ENCODE measurements at regions not wholly inside any gene's neighbourhood (a gene's known extent, or its start where the extent isn't known, plus 50 kb on each side); places are given as distances from the start of the nearest gene placed in this dataset.

DNA sequence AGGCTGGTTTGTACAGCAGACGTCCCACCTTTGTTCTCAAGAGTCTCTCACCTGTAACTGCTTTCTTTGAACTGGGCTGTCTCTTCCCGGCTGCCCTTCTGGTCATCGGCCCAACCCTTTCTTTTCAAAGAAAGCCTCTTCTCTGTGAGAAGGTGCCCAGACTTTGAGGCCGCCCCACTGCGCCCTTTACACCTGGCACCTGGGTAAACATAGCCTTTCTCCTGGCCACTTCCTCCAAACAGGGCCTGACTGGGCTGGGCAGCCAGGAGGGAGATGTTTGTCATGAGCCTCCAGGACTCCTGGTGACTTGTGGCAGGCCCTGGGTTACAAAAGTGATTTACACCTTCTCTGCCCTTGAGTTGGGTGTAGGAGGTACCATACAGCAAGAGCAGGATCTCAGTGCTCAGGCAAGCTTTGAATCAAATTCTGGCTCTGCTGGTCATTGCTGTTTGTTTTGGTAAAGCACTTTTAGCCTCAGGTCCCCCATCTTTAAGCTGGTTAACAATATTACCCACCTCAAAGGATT lies 127.2 kb upstream of the CXCL14 start:
- Mint-ChIP-seq H3K9me3 (no peaks in the 10 kb centered on the region), H3K4me3 (no peak overlapping the region), H3K27me3 (peaks cover 8% of the 10 kb centered on the region), H3K27ac (ENCODE audit: low read depth) (no peak overlapping the region), H3K4me1 (no peaks in the 10 kb centered on the region), H3K36me3 (ENCODE audit: insufficient read depth) (no peaks in the 10 kb centered on the region)
- ATAC-seq (replicated peaks; ENCODE audit: extremely low read depth, poor library complexity, severe bottlenecking) (no peak), DNase-seq (ENCODE audit: low spot score in 2 of 2) (no peak)

- ATAC-seq (replicated peaks; ENCODE audit: extremely low read depth, poor library complexity, severe bottlenecking) (no peak), DNase-seq (ENCODE audit: low spot score in 2 of 2) (no peak)
- Mint-ChIP-seq H3K9me3 (no peaks in the 10 kb centered on the region), H3K4me1 (no peaks in the 10 kb centered on the region), H3K27ac (ENCODE audit: low read depth) (no peak overlapping the region), H3K36me3 (ENCODE audit: insufficient read depth) (peaks cover 2% of the 10 kb centered on the region), H3K4me3 (no peak overlapping the region), H3K27me3 (peaks cover 8% of the 10 kb centered on the region)
Measured at GRCh38 chr5:135705141-135705631, 126.4 kb upstream of the CXCL14 start.

DNA sequence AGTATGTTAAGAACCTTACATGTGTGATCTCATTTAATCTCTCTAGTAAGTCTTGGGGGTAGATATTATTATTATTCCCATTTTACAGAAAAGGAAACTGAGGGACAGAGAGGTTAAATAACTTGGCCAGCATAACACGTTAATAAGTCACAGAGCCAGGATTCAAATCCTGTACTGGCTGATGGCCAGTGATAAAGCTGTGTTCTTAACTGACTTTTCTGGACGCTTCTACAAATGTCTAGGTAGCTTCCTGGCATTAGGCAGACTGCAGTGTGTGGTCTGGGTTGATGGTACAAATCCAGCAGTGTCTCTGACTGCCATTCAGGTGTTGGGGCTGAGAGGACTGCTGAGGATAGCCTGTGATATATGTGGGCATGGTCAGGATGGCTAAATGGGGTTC lies 125.8 kb upstream of the CXCL14 start:
- no peak for ATAC-seq (replicated peaks; ENCODE audit: extremely low read depth, poor library complexity, severe bottlenecking)
- no peaks in the 10 kb centered on the region for H3K9me3 Mint-ChIP-seq
- H3K4me1 Mint-ChIP-seq = no peaks in the 10 kb centered on the region
- H3K36me3 Mint-ChIP-seq (ENCODE audit: insufficient read depth) = peaks cover 2% of the 10 kb centered on the region
- H3K27ac Mint-ChIP-seq (ENCODE audit: low read depth) = no peak overlapping the region
- no peak overlapping the region for H3K4me3 Mint-ChIP-seq
- H3K27me3 Mint-ChIP-seq = peaks cover 8% of the 10 kb centered on the region
- no peak for DNase-seq (ENCODE audit: low spot score in 2 of 2)

DNA sequence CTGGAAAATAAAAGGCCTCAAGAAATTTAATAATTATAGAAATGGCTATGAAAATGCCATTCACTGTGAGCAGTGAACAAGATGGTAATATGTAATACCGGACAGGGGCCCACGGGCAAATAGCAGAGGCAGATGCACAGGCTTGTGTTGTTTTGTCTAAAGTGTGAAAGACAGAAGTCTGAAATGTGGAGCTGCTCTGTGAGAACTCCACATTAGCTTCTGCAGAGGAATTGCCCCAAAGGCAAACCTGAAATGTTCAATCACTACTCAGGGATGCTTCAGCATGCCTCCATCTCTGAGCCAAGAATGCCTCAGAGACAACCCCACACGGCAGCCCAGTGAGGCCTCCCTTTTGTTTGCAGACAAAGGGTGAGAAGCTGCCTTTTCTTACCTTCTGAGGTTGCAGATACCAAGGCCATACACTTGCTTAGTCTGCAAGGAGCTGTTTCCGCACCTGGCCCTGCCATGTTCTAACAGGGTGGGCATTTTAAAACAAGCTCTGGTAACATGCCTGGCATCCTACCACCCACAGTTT lies 124.3 kb upstream of the CXCL14 start:
- H3K4me1 Mint-ChIP-seq = no peaks in the 10 kb centered on the region
- DNase-seq (ENCODE audit: low spot score in 2 of 2) (no peak), ATAC-seq (replicated peaks; ENCODE audit: extremely low read depth, poor library complexity, severe bottlenecking) (no peak)
- H3K36me3 Mint-ChIP-seq (ENCODE audit: insufficient read depth) = peaks cover 2% of the 10 kb centered on the region
- no peak overlapping the region for H3K4me3 Mint-ChIP-seq
- H3K27me3 Mint-ChIP-seq = peaks cover 8% of the 10 kb centered on the region
- no peaks in the 10 kb centered on the region for H3K9me3 Mint-ChIP-seq
- H3K27ac Mint-ChIP-seq (ENCODE audit: low read depth) = no peak overlapping the region

GRCh38 chr5:135702191-135702590 lies 123.4 kb upstream of the CXCL14 start:
- H3K27ac Mint-ChIP-seq (ENCODE audit: low read depth) = no peak overlapping the region
- DNase-seq (ENCODE audit: low spot score in 2 of 2) (no peak), ATAC-seq (replicated peaks; ENCODE audit: extremely low read depth, poor library complexity, severe bottlenecking) (no peak)
- H3K27me3 Mint-ChIP-seq = peaks cover 8% of the 10 kb centered on the region
- H3K4me3 Mint-ChIP-seq = no peak overlapping the region
- H3K9me3 Mint-ChIP-seq = no peaks in the 10 kb centered on the region
- H3K36me3 Mint-ChIP-seq (ENCODE audit: insufficient read depth) = peaks cover 2% of the 10 kb centered on the region
- H3K4me1 Mint-ChIP-seq = no peaks in the 10 kb centered on the region

- ATAC-seq (replicated peaks; ENCODE audit: extremely low read depth, poor library complexity, severe bottlenecking) (no peak), DNase-seq (ENCODE audit: low spot score in 2 of 2) (no peak)
- Mint-ChIP-seq H3K4me3 (no peak overlapping the region), H3K27me3 (peaks cover 8% of the 10 kb centered on the region), H3K27ac (ENCODE audit: low read depth) (no peak overlapping the region), H3K36me3 (ENCODE audit: insufficient read depth) (peaks cover 2% of the 10 kb centered on the region), H3K4me1 (no peaks in the 10 kb centered on the region), H3K9me3 (no peaks in the 10 kb centered on the region)
Measured at GRCh38 chr5:135700731-135701130, 121.9 kb upstream of the CXCL14 start.

- no peak for ATAC-seq (replicated peaks; ENCODE audit: extremely low read depth, poor library complexity, severe bottlenecking)
- DNase-seq (ENCODE audit: low spot score in 2 of 2) = no peak
- Mint-ChIP-seq H3K4me1 (no peaks in the 10 kb centered on the region), H3K27ac (ENCODE audit: low read depth) (no peak overlapping the region), H3K27me3 (peaks cover 18% of the 10 kb centered on the region), H3K4me3 (no peak overlapping the region), H3K36me3 (ENCODE audit: insufficient read depth) (peaks cover 2% of the 10 kb centered on the region), H3K9me3 (no peaks in the 10 kb centered on the region)
Measured at GRCh38 chr5:135697959-135698345, 119.2 kb upstream of the CXCL14 start.

DNA sequence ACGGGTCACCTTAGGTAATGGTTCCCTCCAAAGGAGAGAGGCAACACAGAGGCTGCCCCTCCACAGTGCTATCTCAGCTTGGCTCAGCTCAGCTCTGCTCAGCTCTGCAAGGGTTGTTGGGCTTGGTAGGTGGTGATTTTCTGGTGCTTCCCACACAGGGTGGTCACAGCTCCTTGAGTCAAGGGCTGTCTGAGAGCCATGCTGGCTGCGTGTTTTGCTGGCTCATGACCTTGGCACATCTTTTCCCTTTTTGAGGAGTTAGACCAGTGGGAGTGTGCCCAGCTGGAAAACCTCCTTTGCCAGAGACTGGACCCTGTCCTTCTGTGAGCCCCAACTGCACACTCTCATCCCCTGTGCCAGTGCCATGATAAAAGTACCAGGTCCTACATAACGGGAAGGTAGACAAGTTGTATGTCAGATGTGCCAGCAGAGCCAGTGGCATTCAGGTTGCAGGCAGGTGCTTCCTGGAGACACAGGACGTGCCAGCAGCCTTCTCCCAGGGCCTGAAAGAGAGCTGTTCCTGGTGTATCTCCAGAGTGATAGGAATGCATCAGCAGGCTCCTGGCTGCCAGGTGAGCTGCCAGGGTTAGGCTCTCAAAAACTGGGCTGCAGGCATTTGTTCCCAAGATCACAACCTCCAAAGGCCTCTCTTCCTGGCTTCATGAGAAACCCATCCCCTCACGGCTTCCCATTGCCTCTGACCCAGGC lies 118.6 kb upstream of the CXCL14 start:
- no peak for ATAC-seq (replicated peaks; ENCODE audit: extremely low read depth, poor library complexity, severe bottlenecking)
- Mint-ChIP-seq H3K36me3 (ENCODE audit: insufficient read depth) (peaks cover 2% of the 10 kb centered on the region), H3K4me3 (no peak overlapping the region), H3K27ac (ENCODE audit: low read depth) (no peak overlapping the region), H3K27me3 (peaks cover 18% of the 10 kb centered on the region), H3K9me3 (no peaks in the 10 kb centered on the region), H3K4me1 (no peaks in the 10 kb centered on the region)
- no peak for DNase-seq (ENCODE audit: low spot score in 2 of 2)

DNA sequence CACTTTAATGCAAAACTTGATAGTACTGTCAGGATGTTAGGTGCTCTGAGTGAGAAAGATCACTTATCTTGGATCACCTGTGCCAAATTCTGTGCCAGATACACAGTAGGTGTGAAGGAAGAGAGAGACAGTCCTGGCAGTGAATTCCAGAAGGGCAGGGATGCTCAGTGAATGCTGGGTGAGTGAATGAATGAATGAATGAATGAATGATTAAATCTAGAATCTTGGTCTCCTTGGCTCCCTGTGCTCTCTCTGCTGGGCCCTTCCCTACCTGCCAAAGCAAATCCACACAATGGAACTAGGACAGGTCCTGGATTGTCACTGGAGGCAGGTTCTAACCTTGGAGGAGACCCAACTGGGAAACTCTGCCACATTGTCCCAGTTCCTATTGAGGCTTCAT lies 117.5 kb upstream of the CXCL14 start:
- H3K27me3 Mint-ChIP-seq = peaks cover 26% of the 10 kb centered on the region
- no peak overlapping the region for H3K27ac Mint-ChIP-seq (ENCODE audit: low read depth)
- H3K9me3 Mint-ChIP-seq = no peaks in the 10 kb centered on the region
- H3K36me3 Mint-ChIP-seq (ENCODE audit: insufficient read depth) = peaks cover 2% of the 10 kb centered on the region
- H3K4me1 Mint-ChIP-seq = no peaks in the 10 kb centered on the region
- no peak overlapping the region for H3K4me3 Mint-ChIP-seq
- ATAC-seq (replicated peaks; ENCODE audit: extremely low read depth, poor library complexity, severe bottlenecking) = no peak
- DNase-seq (ENCODE audit: low spot score in 2 of 2) = no peak

DNA sequence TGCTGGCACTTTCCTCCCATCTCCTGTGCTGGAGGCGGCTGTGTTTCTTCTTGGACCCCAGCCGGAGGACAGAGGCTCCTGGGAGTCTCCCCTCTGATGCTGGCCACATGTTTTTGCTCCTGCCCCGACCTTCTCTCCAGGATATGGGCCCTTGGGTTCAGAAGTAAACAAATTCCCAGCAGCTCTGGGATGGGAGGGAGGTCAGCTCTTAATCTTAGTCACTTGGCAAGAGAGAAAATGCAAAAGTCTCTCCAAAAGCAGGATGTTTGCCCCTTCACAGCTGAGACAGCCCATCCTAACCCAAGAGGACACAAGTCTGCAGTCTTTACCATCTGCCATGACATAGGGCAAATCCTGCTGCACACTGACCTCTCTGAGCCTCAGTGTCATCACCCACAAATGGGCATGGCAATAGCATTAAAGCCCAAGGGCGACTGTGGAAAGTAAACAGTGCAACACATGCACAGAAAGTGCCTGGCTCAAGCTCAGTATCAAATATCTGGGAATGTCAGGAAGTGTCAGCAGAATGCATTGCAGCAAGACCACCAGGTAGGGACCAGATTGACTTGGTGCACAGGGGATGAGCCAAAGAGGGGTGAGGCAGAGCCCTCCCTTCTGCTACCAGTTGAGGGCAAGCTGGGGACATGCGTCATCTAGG lies 117.0 kb upstream of the CXCL14 start:
- Mint-ChIP-seq H3K27ac (ENCODE audit: low read depth) (no peak overlapping the region), H3K4me1 (no peaks in the 10 kb centered on the region), H3K4me3 (no peak overlapping the region), H3K27me3 (peaks cover 31% of the 10 kb centered on the region), H3K9me3 (no peaks in the 10 kb centered on the region), H3K36me3 (ENCODE audit: insufficient read depth) (peaks cover 2% of the 10 kb centered on the region)
- no peak for DNase-seq (ENCODE audit: low spot score in 2 of 2)
- ATAC-seq (replicated peaks; ENCODE audit: extremely low read depth, poor library complexity, severe bottlenecking) = no peak

DNA sequence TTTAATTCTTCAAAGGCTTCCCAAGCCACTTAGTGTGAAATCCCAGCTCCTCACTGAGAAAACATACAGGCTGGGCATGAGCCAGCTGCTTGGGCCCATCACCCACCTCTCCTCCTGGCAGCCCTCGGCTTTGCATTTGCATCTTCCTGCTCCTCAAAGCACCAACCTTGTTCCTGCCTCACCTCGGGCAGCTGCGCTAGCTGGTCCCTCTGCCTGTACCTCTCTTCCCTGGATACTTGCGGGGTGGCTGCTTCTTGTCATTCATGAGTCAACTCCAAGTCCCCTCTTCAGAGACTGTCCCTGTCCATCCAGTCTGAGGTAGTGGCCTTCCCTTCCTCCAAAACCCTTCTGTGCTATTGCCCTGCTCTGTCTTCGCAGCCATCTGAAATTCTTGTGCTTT lies 116.1 kb upstream of the CXCL14 start:
- ATAC-seq (replicated peaks; ENCODE audit: extremely low read depth, poor library complexity, severe bottlenecking) (no peak), DNase-seq (ENCODE audit: low spot score in 2 of 2) (no peak)
- H3K36me3 Mint-ChIP-seq (ENCODE audit: insufficient read depth) = no peaks in the 10 kb centered on the region
- peaks cover 40% of the 10 kb centered on the region for H3K27me3 Mint-ChIP-seq
- H3K4me1 Mint-ChIP-seq = no peaks in the 10 kb centered on the region
- H3K27ac Mint-ChIP-seq (ENCODE audit: low read depth) = no peak overlapping the region
- H3K4me3 Mint-ChIP-seq = no peak overlapping the region
- H3K9me3 Mint-ChIP-seq = no peaks in the 10 kb centered on the region

GRCh38 chr5:135694012-135694411 lies 115.2 kb upstream of the CXCL14 start:
- DNase-seq (ENCODE audit: low spot score in 2 of 2) = no peak
- no peak for ATAC-seq (replicated peaks; ENCODE audit: extremely low read depth, poor library complexity, severe bottlenecking)
- no peaks in the 10 kb centered on the region for H3K4me1 Mint-ChIP-seq
- H3K36me3 Mint-ChIP-seq (ENCODE audit: insufficient read depth) = no peaks in the 10 kb centered on the region
- peaks cover 49% of the 10 kb centered on the region for H3K27me3 Mint-ChIP-seq
- no peak overlapping the region for H3K27ac Mint-ChIP-seq (ENCODE audit: low read depth)
- H3K4me3 Mint-ChIP-seq = no peak overlapping the region
- no peaks in the 10 kb centered on the region for H3K9me3 Mint-ChIP-seq
